ENCODE measurements at regions not wholly inside any gene's neighbourhood (a gene's known extent, or its start where the extent isn't known, plus 50 kb on each side); places are given as distances from the start of the nearest gene placed in this dataset.

GRCh38 chr3:154034797-154035330 is 86.3 kb upstream of the ARHGEF26 start:
- no peak for TF ChIP-seq CTCF (conservative IDR thresholded peaks at IDR 0.05; ENCODE audit: low read length)
- H3K4me3 ChIP-seq (ENCODE audit: low read length) = no peak overlapping the region
- no peak for DNase-seq (ENCODE audit: low read depth)

- TF ChIP-seq CTCF (conservative IDR thresholded peaks at IDR 0.05; ENCODE audit: low read length) = peak; percentile 51
- no peak overlapping the region for H3K4me3 ChIP-seq (ENCODE audit: low read length)
- peak; percentile 15 for DNase-seq (ENCODE audit: low read depth)
Observed at GRCh38 chr3:154040283-154040682, 80.9 kb upstream of the ARHGEF26 start.

GRCh38 chr3:154044671-154045070 is 76.5 kb upstream of the ARHGEF26 start:
- TF ChIP-seq CTCF (conservative IDR thresholded peaks at IDR 0.05; ENCODE audit: low read length) = no peak
- no peak for DNase-seq (ENCODE audit: low read depth)
- H3K4me3 ChIP-seq (ENCODE audit: low read length) = no peak overlapping the region

- no peak for DNase-seq (ENCODE audit: low read depth)
- H3K4me3 ChIP-seq (ENCODE audit: low read length) = no peak overlapping the region
- TF ChIP-seq CTCF (conservative IDR thresholded peaks at IDR 0.05; ENCODE audit: low read length) = no peak
Observed at GRCh38 chr3:154050216-154050615, 71.0 kb upstream of the ARHGEF26 start.

- TF ChIP-seq CTCF (conservative IDR thresholded peaks at IDR 0.05; ENCODE audit: low read length) = no peak
Observed at GRCh38 chr3:154050766-154051165, 70.4 kb upstream of the ARHGEF26 start.

GRCh38 chr3:154059833-154060232 is 61.4 kb upstream of the ARHGEF26 start:
- DNase-seq (ENCODE audit: low read depth) = no peak
- TF ChIP-seq CTCF (conservative IDR thresholded peaks at IDR 0.05; ENCODE audit: low read length) = no peak
- H3K4me3 ChIP-seq (ENCODE audit: low read length) = no peak overlapping the region

More at GRCh38 chr3:154050766-154051165, 70.4 kb upstream of the ARHGEF26 start:
- no peak overlapping the region for H3K4me3 ChIP-seq (ENCODE audit: low read length)
- DNase-seq (ENCODE audit: low read depth) = peak; percentile 32

- DNase-seq (ENCODE audit: low read depth) = peak; percentile 83
- no peak overlapping the region for H3K4me3 ChIP-seq (ENCODE audit: low read length)
- no peak for TF ChIP-seq CTCF (conservative IDR thresholded peaks at IDR 0.05; ENCODE audit: low read length)
Observed at GRCh38 chr3:154060238-154061000, 60.8 kb upstream of the ARHGEF26 start.

Measured in AG10803 (cell line).